H1 (cell line): ENCODE measurements at regions not wholly inside any gene's neighbourhood (a gene's known extent, or its start where the extent isn't known, plus 50 kb on each side); places are given as distances from the start of the nearest gene placed in this dataset.
"Not testable (repeated sequence)": the region's sequence is repeated elsewhere in the genome, so short reads cannot be mapped to it uniquely, and the experiment has no call there.

ENCODE experiments used
- CTCF ChIA-PET: fragments of 300-600 bp; sonication (Branson Sonifier 250); formaldehyde crosslinking; loops from one replicate; lab custom pipeline; 2021; ENCODE audit not compliant: partially characterized antibody; lab: Charles Lee
- POLR2A ChIA-PET: fragments of 300-600 bp; sonication (Branson Sonifier 250); formaldehyde crosslinking; loops from one replicate; lab custom pipeline; 2021; ENCODE audit warnings: inconsistent platforms; ENCODE audit not compliant: partially characterized antibody; lab: Charles Lee
- DNase-seq, 2 experiments: peaks; one replicate each; pipeline versions ENCODE4 v3.0.0 to v3.0.0-alpha.2; 2010 to 2022; ENCODE audit warnings: low spot score in 2 of 2, low read depth in 1 of 2, mixed read lengths in 1 of 2
- FAIRE-seq: peaks from 2 replicates; lab custom pipeline; 2011; peaks lifted over from hg19 to GRCh38; lab: Jason Lieb, UNC
- H2AFZ ChIP-seq: 2 replicates; pipeline ENCODE4 v1.8.1; 2012; ENCODE audit warnings: low read length, inconsistent platforms
- H2AK5ac ChIP-seq: 2 replicates; pipeline ENCODE4 v1.6.1; 2013; ENCODE audit warnings: low read depth, low read length
- H2BK120ac ChIP-seq: replicated peaks from 2 replicates; pipeline ENCODE3; 2013; ENCODE audit warnings: low read depth, low read length, inconsistent platforms
- H2BK12ac ChIP-seq: 2 replicates; pipeline ENCODE4 v1.6.1; 2013; ENCODE audit warnings: low read depth, low read length
- H2BK15ac ChIP-seq: 2 replicates; pipeline ENCODE4 v1.6.1; 2013; ENCODE audit warnings: low read length
- H2BK20ac ChIP-seq: 2 replicates; pipeline ENCODE4 v1.6.1; 2013; ENCODE audit warnings: low read length
- H2BK5ac ChIP-seq: 2 replicates; pipeline ENCODE4 v1.6.1; 2013; ENCODE audit warnings: low read depth, low read length
- H3K14ac ChIP-seq: 2 replicates; pipeline ENCODE4 v1.6.1; 2013; ENCODE audit warnings: inconsistent platforms; ENCODE audit not compliant: insufficient read length
- H3K18ac ChIP-seq: 2 replicates; pipeline ENCODE4 v1.6.1; 2013; ENCODE audit warnings: low read length; ENCODE audit errors: extremely low read depth
- H3K23ac ChIP-seq: 2 replicates; pipeline ENCODE4 v1.6.1; 2013; ENCODE audit warnings: inconsistent platforms; ENCODE audit not compliant: insufficient read length
- H3K23me2 ChIP-seq: 2 replicates; pipeline ENCODE4 v1.6.1; 2013; ENCODE audit warnings: low read depth, low read length
- H3K27ac ChIP-seq: 2 replicates; pipeline ENCODE4 v1.6.1; 2011; ENCODE audit warnings: low read depth, low read length, inconsistent platforms
- H3K27me3 ChIP-seq, 4 experiments: replicated peaks in 1 of 4; 1 replicate in 1 of 4; 2 replicates in 3 of 4; pipeline versions ENCODE4 v1.6.1 to v1.8.1; 2011 to 2013; ENCODE audit warnings: low read length in 3 of 4, mild to moderate bottlenecking in 3 of 4, inconsistent platforms in 2 of 4, mixed read lengths in 2 of 4, moderate library complexity in 1 of 4; ENCODE audit not compliant: control insufficient read depth in 3 of 4, insufficient read depth in 3 of 4; ENCODE audit errors: extremely low read depth in 1 of 4
- H3K36me3 ChIP-seq, 4 experiments: 2 replicates each; pipeline versions ENCODE4 v1.6.1 to v1.8.1; 2011 to 2013; ENCODE audit warnings: mild to moderate bottlenecking in 4 of 4, low read length in 3 of 4, moderate library complexity in 2 of 4, control low read depth in 1 of 4, inconsistent platforms in 1 of 4; ENCODE audit not compliant: insufficient read depth in 4 of 4, control insufficient read depth in 2 of 4
- H3K4ac ChIP-seq: replicated peaks from 2 replicates; pipeline ENCODE3; 2013; ENCODE audit warnings: low read length, low read depth, mixed read lengths, inconsistent platforms; ENCODE audit not compliant: insufficient read length
- H3K4me1 ChIP-seq, 4 experiments: replicated peaks in 1 of 4; 1 replicate in 1 of 4; 2 replicates in 3 of 4; pipeline versions ENCODE4 v1.6.1 to v1.8.1; 2011 to 2013; ENCODE audit warnings: low read length in 3 of 4, inconsistent platforms in 2 of 4, mixed read lengths in 1 of 4; ENCODE audit not compliant: insufficient read depth in 4 of 4, control insufficient read depth in 3 of 4
- H3K4me2 ChIP-seq, 2 experiments: 2 replicates each; pipeline versions ENCODE4 v1.6.1 to v1.8.1; 2011 to 2013; ENCODE audit warnings: low read depth in 2 of 2, low read length in 2 of 2, control low read depth in 1 of 2, inconsistent platforms in 1 of 2, mild to moderate bottlenecking in 1 of 2; ENCODE audit not compliant: insufficient read depth in 1 of 2
- H3K4me3 ChIP-seq, 4 experiments: fragments of 200-600, 300-600 bp in 1 of 4; sonication (generic), shearing (Covaris generic), sonication (Bioruptor Twin) in 1 of 4; 2 replicates each; pipeline versions ENCODE4 v1.5.1 to v1.8.1; 2011 to 2016; ENCODE audit warnings: low read length in 4 of 4, low read depth in 3 of 4, control low read depth in 2 of 4, inconsistent platforms in 2 of 4, mild to moderate bottlenecking in 2 of 4, mixed read lengths in 1 of 4, moderate library complexity in 1 of 4; ENCODE audit not compliant: insufficient read depth in 2 of 4; ENCODE audit errors: extremely low read depth in 1 of 4
- H3K56ac ChIP-seq: replicated peaks from 2 replicates; pipeline ENCODE3; 2013; ENCODE audit warnings: low read depth, mild to moderate bottlenecking, mixed read lengths, low read length, inconsistent platforms; ENCODE audit not compliant: insufficient read length
- H3K79me1 ChIP-seq: 2 replicates; pipeline ENCODE4 v1.6.1; 2013; ENCODE audit warnings: low read depth, low read length, control low read depth
- H3K79me2 ChIP-seq, 2 experiments: 2 replicates each; pipeline versions ENCODE4 v1.6.1 to v1.8.1; 2012 to 2013; ENCODE audit warnings: low read length in 2 of 2, mild to moderate bottlenecking in 2 of 2, inconsistent platforms in 1 of 2; ENCODE audit not compliant: insufficient read depth in 2 of 2, control insufficient read depth in 1 of 2
- H3K9ac ChIP-seq, 4 experiments: replicated peaks in 1 of 4; 1 replicate in 1 of 4; 2 replicates in 3 of 4; pipeline versions ENCODE4 v1.6.1 to v1.8.1; 2011 to 2013; ENCODE audit warnings: low read depth in 3 of 4, low read length in 3 of 4, control low read depth in 2 of 4, mild to moderate bottlenecking in 2 of 4, moderate library complexity in 2 of 4, inconsistent platforms in 1 of 4; ENCODE audit errors: extremely low read depth in 1 of 4
- H3K9me3 ChIP-seq, 2 experiments: 2 replicates each; pipeline versions ENCODE4 v1.6.1 to v1.8.1; 2012 to 2013; ENCODE audit warnings: mild to moderate bottlenecking in 2 of 2, moderate library complexity in 2 of 2, control low read depth in 1 of 2, inconsistent platforms in 1 of 2, low read depth in 1 of 2, low read length in 1 of 2, mixed read lengths in 1 of 2; ENCODE audit not compliant: insufficient read depth in 2 of 2
- H4K20me1 ChIP-seq, 2 experiments: replicated peaks in 1 of 2; 2 replicates each; pipeline versions ENCODE3 to v1.8.1; 2011 to 2013; ENCODE audit warnings: inconsistent platforms in 2 of 2, low read length in 2 of 2, mild to moderate bottlenecking in 1 of 2; ENCODE audit not compliant: insufficient read depth in 2 of 2, control insufficient read depth in 1 of 2
- H4K5ac ChIP-seq: 2 replicates; pipeline ENCODE4 v1.6.1; 2013; ENCODE audit warnings: low read length, low read depth, mixed read lengths, inconsistent platforms; ENCODE audit not compliant: insufficient read length
- H4K8ac ChIP-seq: 2 replicates; pipeline ENCODE4 v1.8.0; 2013; ENCODE audit warnings: mild to moderate bottlenecking, moderate library complexity, low read length, inconsistent platforms; ENCODE audit not compliant: insufficient read depth; ENCODE audit errors: extremely low read depth
- H4K91ac ChIP-seq: replicated peaks from 2 replicates; pipeline ENCODE3; 2013; ENCODE audit warnings: low read length, mixed read lengths, inconsistent platforms; ENCODE audit not compliant: insufficient read length
- WGBS, 2 experiments: shearing (Covaris generic) in 1 of 2; methylation state at CpG; one replicate each; pipeline versions ENCODE4 v1.1.6 to v1.1.7; 2013 to 2015; ENCODE audit warnings: low lambda C conversion rate in 2 of 2, mixed read lengths in 2 of 2, inconsistent platforms in 1 of 2, low coverage in 1 of 2, missing lambda C conversion rate in 1 of 2; ENCODE audit not compliant: insufficient replicate concordance in 2 of 2, insufficient coverage in 1 of 2, insufficient read length in 1 of 2; ENCODE audit errors: extremely low coverage in 1 of 2, missing lambda C conversion rate in 1 of 2; 5-methylcytosine and 5-hydroxymethylcytosine counted together

DNA sequence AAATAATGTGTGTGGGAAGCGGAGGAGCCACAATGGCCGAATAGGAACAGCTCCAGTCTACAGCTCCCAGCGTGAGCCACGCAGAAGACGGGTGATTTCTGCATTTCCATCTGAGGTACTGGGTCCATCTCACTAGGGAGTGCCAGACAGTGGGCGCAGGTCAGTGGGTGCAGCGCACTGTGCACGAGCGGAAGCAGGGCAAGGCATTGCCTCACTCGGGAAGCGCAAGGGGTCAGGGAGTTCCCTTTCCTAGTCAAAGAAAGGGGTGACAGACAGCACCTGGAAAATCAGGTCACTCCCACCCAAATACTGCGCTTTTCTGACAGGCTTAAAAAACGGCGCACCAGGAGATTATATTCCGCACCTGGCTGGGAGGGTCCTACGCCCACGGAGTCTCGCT lies 762.6 kb downstream of the CENPC start:
- H3K14ac ChIP-seq, H3K4ac ChIP-seq, H3K4me1 ChIP-seq, H2AFZ ChIP-seq, FAIRE-seq, DNase-seq, H4K8ac ChIP-seq, H3K18ac ChIP-seq, H3K36me3 ChIP-seq, H2BK20ac ChIP-seq, H3K27me3 ChIP-seq, H3K23ac ChIP-seq, H3K79me2 ChIP-seq, H4K20me1 ChIP-seq, H4K91ac ChIP-seq, H2AK5ac ChIP-seq, CTCF ChIA-PET, H3K4me3 ChIP-seq, H2BK12ac ChIP-seq, H2BK15ac ChIP-seq, H3K9me3 ChIP-seq, H3K56ac ChIP-seq, POLR2A ChIA-PET, H2BK120ac ChIP-seq, H3K79me1 ChIP-seq, H4K5ac ChIP-seq, H3K4me2 ChIP-seq, H3K23me2 ChIP-seq, H3K27ac ChIP-seq, H3K9ac ChIP-seq, H2BK5ac ChIP-seq: not testable (repeated sequence)
- WGBS, 2 experiments = 97% methylated on average over 13 of the region's 18 CpGs; no CpG with 5 or more reads in 1 of the 2 experiments
